GM13977 (cell line): ENCODE measurements at regions not wholly inside any gene's neighbourhood (a gene's known extent, or its start where the extent isn't known, plus 50 kb on each side); places are given as distances from the start of the nearest gene placed in this dataset.

Experiments
- DNase-seq: peaks from one replicate; pipeline ENCODE4 v3.0.0; 2012; ENCODE audit warnings: low spot score
- CTCF ChIP-seq: IDR thresholded peaks from 2 replicates; pipeline ENCODE4 v1.5.1; 2012; ENCODE audit warnings: mild to moderate bottlenecking, control low read depth; ENCODE audit not compliant: insufficient read depth; ENCODE audit errors: extremely low read depth, missing control alignments
- in situ Hi-C: fragments of 300-500 bp; cut with MboI; formaldehyde crosslinking; loops from one replicate; pipeline ENCODE4 v1.12.0; 2022; ENCODE audit warnings: low sequenced_read_pairs, low pct_unique_long_range_greater_than_20kb, mixed read lengths, inconsistent platforms; ENCODE audit not compliant: unreplicated experiment

- in situ Hi-C loops, result no loop called here
Observed at GRCh38 chr1:222325506-222325905, 222.4 kb downstream of the HHIPL2 start.

GRCh38 chr1:222314839-222315238 is 233.1 kb downstream of the HHIPL2 start:
- no peak for TF ChIP-seq CTCF
- DNase-seq, result no peak
- in situ Hi-C loops, result no loop called here

More at GRCh38 chr1:222325506-222325905, 222.4 kb downstream of the HHIPL2 start:
- DNase-seq, result no peak
- TF ChIP-seq CTCF, result no peak

- in situ Hi-C loops, result no loop called here
- no peak for DNase-seq
- no peak for TF ChIP-seq CTCF
Observed at GRCh38 chr1:222310836-222311235, 237.1 kb downstream of the HHIPL2 start.

GRCh38 chr1:222307621-222308020 is 240.3 kb downstream of the HHIPL2 start:
- TF ChIP-seq CTCF, result no peak
- in situ Hi-C loops, result no loop called here
- DNase-seq, result no peak

- no peak for TF ChIP-seq CTCF
- DNase-seq, result no peak
- in situ Hi-C loops, result no loop called here
Observed at GRCh38 chr1:222306512-222306911, 241.4 kb downstream of the HHIPL2 start.

GRCh38 chr1:222306011-222306410 is 241.9 kb downstream of the HHIPL2 start:
- TF ChIP-seq CTCF, result no peak
- in situ Hi-C loops, result no loop called here
- DNase-seq, result no peak

GRCh38 chr1:222301652-222302051 is 246.3 kb downstream of the HHIPL2 start:
- DNase-seq, result no peak
- in situ Hi-C loops, result no loop called here
- no peak for TF ChIP-seq CTCF
